Midbrain (tissue), 1 donor: ENCODE measurements at regions not wholly inside any gene's neighbourhood (a gene's known extent, or its start where the extent isn't known, plus 50 kb on each side); places are given as distances from the start of the nearest gene placed in this dataset.

Source experiments
- DNase-seq: peaks from one replicate; lab custom pipeline; 2025; lab: John Stamatoyannopoulos, UW

DNA sequence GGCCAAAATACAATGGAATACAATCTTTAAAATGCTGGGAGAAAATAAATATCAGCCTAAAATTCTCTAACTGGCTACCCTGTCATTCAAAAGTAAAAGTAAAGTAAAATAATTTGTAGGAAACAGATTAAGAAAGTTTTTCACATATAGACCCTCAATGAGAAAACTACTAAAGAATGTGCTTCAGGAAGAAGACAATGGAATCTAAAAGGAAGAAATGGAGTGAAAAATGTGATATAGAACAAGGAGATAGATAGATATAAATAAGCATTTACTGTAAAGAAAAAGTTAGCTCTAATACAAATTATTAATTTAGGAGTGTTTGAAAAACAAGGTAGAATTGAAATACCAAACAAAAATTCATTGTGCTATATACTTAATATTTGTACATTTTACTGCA lies 368.6 kb upstream of the MPDZ start:
- no peak for DNase-seq

DNA sequence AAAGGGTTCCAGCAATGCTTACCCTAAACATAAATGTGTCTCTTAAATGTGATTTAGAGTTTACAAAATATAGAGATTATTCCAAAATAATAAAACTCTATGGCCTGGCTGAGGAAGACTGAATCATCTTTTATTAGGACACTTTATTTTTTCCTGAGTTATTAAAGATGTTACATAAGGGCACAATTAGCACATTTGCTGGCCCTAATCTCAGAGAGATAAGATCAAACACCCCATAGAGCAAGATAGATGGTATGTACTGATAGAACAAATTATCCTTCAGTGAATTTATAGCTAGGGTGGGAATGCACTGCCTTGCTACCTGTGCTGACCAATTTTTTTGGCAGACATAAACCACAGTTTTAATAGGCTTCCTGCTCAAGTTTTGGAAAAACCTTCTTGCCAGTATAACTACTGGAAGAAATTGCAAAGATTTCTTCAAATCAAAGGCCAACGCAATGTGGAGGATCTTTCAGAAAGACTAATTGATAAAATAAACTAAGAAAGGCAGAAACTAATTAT lies 367.1 kb upstream of the MPDZ start:
- no peak for DNase-seq

DNA sequence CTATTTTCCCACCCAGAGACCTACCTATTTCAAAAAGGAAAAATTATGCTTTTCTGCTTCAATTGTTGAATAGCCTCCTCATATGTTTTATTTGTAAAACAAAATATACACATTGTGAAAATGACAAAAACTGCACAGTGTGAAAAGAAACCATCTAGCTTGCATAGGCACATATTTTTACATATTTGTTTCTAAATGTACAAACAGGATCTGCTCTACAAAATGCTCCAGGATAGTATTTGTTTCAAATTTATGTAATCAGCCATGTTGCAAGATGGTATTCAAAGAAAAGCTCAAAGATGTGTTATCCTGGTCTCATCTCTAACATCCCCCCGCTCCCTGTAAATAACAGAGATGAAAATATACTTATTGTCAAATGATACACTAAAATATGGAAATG lies 366.1 kb upstream of the MPDZ start:
- no peak for DNase-seq

DNA sequence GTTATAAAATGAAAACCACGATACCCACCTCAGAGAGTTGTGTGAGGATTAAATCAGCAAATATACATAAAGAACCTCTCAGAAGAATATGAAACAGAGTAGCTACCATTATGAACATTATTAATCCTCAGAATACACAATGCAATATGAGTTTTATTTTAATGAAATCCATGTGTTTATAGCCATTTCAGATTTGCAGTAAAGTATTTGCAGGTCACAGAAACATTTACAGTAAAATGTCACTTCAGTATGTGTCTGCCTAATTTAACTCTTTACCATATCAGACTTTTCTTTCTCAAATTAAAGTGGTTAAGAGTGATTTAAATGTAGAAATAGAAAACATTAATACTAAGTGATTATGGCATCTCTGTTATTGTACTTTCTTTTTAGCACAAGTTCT lies 365.2 kb upstream of the MPDZ start:
- DNase-seq = no peak

DNA sequence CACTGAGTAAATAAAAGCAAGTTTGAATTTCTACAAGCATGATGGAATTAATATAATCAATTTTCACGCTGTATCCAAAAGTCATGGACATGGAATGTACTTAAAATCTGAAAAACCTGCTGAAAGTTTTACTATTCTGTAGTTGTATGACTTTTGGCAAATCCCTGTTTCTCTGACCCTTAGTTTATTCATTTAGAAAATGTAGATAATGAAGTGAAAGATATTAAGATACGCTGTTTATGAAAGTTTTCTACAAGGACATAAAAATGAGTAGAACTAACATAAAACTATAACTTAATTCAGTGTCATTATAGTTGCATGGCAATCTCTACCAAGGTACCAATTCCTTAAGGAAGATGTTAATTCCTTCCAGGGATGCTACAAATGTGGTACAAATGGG lies 363.2 kb upstream of the MPDZ start:
- DNase-seq = no peak

DNA sequence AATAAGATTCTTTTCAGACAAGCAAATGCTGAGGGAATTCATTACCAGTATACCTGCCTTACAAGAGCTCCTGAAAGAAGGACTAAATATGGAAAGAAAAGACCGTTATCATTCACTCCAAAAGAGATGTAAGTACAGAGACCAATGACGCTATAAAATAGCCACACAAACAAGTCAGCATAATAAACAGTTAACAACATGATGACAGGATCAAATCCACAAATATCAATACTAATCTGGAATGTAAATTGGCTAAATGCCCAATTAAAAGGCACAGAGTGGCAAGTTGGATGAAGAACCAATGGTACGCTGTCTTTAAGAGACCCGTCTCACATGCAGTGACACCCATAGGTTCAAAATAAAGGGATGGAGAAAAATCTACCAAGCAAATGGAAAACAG lies 349.6 kb upstream of the MPDZ start:
- no peak for DNase-seq

DNA sequence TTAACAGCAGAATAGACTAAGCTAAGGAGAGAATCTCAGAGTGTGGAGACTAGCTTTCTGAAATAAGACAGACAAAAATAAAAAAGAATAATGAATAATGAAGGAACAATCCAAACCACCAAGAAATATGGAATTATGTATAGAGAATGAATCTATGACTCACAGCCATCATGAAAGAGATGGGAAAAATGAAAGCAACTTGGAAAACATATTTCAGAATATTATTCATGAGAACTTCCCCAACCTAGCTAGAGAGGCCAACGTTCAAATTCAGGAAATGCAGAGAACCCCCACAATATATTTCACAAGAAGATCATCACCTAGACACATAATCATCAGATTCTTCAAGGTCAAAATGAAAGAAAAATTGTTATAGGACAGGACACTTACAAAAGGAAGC lies 349.0 kb upstream of the MPDZ start:
- no peak for DNase-seq

DNA sequence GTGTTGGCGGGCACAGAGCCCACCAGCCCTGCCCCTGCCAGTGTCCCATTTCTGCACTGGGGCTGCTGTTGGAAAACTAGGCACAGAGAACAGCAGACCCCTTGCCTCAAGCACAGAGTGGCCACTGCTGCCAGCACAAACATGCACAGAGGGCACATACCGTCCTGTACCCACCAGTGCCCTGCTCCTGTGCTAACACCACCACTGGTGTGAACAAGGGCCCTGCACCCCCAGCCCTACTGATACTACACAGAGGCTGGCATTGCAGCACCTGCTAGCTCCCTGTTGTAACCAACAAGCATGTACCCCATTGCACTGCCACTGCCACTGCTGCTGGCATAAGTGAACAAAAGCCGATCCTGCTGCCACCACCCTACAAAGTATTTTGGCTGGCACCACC lies 348.0 kb upstream of the MPDZ start:
- no peak for DNase-seq

DNA sequence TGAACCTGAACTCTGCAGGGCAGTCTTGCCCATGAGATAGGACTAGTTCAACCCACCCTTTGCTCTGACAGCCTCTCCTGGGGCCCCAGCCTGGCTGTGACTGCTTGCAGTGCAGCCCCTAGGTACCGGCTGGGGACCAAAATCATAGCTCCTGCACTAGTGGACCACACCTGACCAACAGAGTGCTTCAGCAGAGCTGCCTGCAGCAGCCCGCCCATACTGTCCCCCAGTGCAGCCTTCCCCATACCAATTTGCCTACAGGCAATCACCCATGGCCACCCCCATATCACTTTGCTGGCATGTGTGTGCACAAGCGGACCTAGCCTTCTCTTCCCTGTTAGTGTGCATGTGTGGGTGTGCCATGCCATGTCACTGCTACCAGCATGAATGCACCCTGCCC lies 347.6 kb upstream of the MPDZ start:
- no peak for DNase-seq

DNA sequence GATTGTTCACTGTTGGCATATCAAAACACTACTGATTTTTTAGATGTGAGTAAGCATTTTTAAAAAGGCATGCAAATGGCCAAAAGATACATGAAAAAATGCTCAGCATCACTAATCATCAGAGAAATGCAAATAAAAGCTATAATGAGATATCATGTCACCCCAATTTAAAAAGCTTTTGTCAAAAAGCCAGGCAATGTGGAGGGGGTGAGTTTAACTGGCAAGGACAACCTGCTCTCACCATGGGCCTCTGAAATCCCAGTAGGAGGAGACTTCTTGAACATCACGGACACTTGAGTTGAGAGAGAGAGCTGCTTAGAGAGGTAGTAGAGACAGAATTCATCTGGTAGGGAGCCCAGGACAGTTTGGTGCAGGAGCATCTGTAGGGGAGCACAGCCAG lies 347.1 kb upstream of the MPDZ start:
- no peak for DNase-seq

DNA sequence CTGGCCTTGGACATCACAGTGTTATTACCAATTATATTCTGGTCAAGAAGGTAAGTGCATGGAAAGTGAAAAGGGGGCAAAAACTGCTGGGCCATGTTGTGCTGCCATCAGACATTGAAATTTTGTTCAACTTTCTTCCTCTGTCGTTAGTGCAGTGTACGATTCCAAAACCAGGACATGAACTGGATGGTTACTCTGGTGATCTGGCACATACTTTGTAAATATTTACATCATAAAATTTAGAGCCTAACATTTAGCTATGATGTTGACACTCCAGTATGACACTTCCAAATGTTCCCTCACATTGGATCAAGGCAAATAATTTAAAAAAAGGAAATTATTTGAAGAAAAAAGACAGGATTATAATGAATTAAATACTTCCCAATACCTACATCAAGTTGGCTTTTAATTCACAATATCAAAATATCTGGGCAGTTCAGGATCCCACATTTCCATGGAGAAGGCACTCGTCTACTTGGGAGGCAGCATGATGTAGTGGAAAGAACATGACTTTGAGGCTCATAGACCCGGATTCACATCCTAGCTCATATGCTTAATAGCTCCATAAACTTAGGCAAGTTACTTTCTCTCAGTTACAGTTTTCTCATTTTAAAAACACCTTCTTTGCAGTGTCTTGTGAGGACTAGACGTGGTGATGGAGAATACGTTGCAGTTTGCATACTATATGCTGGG lies 342.5 kb upstream of the MPDZ start:
- no peak for DNase-seq

DNA sequence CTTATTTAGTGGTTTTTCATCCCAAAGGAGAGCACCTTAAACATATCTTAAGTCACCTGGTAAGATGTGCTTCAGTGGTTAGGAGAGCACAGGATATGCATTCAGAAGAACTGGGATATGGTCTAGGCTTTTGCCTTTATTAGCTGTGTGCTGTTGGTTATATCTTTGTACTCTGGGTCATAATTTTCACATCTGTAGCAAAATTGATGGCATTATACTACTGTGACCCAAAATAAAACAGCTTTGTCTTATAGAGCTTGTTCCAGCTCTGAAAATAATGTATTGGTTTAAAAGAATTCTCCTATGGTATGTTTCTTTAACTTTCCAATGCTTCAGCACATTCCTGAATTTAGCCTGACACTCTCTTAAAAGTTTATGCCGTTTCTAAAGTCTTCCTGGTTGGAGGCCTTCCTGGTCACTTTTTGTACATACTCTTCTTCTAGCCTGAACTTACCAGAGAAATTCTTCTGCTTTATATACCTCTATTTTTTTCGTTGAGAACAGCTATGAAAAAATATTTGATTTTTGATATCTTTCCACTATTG lies 337.1 kb upstream of the MPDZ start:
- DNase-seq = no peak

DNA sequence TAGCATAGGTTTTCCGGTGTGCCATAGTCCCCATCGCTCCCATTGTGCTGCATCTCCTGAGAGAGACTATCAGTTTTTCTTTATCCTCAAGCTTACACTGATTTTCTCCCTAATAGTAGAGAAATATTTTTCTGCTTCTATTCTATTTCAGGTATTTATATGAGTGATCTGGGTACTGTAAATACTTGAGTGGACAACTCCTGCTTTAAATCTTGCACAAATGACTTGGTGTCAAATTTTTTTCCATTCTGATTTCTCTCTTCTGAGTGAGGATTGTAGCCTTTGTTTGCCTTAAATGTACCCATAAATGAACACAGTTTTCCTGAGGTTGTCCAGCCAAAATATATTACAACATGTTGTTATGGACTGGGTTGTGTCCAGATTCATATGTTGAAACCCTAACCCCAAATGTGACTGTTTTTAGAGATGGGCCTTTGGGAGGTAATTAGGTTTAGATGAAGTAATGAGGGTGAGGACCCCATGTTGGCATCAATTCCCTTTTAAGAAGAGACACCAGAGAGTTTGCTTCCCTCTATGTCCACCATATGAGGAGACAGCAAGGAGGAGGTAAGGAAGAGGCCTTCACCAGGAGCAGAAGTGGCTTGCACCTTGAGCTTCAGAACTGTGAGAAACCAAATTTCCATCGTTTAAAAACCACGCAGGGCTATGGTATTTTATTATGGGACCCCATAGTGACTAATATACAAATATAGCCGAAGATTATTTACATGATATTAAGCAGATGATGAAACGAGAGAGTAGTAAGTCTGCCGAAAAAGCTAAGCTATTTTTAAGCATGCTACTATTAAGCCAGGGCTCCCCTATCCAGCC lies 336.4 kb upstream of the MPDZ start:
- no peak for DNase-seq

DNA sequence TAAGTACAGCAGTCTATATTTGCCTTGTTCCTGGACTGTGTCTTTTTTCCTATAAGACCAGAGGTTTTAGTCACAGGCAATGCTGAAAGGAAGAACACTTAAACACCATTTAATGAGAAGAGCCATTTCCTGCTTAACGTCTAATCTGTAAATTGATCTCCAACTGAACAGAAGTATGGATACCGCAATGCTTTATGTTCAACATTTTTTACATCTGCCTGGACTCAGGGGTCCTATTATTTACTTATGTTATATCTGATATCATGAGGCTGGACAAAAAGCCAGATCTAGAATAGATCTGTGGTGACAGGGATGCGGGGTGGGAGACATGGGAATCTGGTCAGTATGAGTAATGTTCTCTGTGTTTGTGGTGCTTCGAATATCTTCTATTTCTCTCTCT lies 334.6 kb upstream of the MPDZ start:
- DNase-seq = no peak

DNA sequence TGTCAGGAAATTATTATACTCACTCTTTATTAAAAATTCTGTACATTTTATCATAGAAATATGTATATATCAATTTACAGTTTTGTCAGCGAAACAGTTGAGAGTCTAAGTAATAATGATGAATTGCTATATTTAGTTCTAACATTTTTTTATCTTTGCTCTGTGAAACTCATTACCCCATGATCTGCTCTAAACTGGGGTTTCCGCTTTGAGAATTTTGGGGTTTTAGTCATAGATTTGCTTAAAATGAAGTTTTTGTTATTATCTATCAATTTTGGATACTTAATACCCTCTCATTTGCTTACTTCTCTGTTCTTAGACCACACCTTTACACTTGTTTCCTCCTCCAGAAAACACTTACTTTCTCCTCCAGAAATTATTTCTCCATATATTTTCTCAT lies 333.8 kb upstream of the MPDZ start:
- no peak for DNase-seq

DNA sequence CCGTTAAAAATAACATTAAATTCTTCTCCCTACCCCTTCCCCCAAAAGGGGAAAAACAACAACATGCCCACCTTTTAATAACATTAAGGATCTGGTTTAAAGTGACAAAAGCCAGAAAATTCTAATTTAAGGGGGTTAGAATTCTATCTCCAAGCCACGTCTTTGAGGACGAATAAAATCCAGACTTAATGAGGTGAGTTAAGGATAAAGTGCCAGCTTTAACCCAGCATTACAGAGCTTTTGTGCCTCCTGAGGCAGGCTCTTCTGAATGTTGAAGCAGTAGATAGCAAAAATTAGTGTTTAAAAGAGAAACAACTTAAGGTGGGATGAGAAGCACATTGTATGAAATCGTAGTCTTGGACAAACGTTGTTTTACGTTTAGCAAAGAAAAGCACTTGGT lies 329.0 kb upstream of the MPDZ start:
- DNase-seq = no peak

DNA sequence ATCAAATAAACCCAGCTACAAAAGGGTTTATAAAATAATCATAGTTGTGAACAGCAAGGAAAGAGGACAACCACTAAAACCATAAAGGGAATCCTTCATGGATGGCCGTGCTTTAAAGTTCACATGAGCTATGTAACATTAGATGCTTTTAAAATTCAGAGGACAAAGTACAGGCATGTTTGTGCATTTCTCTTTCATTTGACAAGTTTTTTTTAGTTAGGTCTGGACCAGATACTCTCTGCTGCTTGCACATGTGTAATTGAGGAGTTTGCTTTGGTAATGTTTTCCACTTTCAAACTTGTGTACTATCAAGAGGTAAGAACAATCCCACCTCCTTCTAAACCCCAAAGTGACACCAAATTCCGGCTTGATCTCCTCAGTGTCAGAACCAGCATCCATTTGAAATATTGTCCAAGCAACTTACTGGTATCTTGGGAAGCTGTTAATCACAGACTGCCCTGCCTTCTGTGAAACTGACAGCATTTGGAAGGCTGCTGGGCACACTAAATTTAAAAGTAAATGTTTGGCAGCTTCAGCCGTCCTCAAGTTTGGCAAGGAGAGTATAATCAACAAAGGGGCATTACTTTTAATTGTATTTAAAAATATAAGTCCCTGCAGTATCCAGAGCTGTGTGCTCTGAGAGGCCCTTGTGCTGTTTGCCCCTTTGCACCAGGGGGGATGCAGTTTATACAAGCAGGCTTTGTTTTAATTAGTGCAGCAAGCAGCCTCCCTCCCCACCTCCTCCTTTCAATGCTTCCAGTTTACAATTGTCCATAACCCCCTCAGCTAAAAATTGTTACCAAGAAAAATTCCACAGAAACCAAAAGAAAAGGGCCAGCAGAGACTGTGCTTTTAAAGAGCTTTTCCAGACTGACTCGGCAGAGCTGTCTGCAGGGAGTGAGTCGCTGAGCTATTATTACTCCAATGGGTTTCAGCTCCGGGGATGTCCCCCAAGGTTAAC lies 328.3 kb upstream of the MPDZ start:
- DNase-seq = peak; percentile 33

DNA sequence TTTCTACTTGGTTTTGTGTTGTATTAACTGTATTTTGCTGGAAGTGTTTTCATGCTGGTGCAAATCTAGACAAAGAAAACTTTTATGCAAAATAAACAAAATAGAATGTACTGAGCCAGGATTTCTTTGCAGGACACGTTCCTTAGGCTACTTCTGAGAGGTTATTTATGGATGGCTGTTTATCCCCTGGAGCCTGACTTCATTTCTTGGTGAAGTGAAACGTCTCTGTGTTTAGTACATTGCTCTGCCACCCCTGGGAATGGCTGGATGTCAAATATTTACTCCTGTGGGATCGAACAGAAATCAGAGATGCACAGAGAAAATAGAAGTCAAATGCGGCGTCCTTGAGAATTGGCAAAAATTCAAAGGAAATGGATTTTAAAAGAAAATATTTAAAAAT lies 327.1 kb upstream of the MPDZ start:
- DNase-seq = no peak

DNA sequence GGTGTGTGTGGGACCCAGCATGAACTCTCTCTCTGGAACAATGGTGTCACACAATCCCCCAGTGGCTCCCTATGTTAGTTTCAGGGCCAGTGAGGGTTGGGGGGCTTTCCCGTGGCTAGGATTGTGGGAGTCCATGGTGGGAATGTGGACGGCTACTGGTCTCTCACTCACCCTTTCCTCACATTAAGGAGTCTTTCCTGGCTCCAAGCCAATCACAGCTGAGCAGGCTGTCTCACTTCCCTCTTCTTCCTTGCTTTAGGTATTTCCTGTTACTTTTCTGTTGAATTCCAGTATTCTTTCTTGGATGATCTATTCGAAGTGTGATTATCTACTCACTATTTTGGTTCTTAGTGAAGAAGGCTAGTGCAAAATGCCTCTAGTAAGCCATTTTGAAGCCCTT lies 324.4 kb upstream of the MPDZ start:
- no peak for DNase-seq

DNA sequence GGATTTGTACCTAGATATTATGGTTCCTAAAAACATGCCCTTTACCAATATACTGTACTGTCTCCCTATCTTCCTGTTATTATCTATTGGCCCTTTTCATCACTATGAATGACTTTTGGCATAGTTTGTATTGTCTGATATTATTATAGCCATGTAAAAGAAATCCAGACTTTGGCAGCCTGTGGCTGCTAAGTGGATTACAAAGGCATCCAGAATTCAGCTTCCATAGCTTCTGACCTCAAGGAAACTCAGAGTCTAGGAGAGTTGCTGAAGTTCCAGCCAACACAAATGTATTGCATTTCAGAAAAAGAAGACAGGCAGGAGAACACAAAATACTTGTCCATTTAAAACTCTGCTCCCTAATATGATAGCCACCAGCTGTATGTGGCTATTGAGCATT lies 319.2 kb upstream of the MPDZ start:
- no peak for DNase-seq

DNA sequence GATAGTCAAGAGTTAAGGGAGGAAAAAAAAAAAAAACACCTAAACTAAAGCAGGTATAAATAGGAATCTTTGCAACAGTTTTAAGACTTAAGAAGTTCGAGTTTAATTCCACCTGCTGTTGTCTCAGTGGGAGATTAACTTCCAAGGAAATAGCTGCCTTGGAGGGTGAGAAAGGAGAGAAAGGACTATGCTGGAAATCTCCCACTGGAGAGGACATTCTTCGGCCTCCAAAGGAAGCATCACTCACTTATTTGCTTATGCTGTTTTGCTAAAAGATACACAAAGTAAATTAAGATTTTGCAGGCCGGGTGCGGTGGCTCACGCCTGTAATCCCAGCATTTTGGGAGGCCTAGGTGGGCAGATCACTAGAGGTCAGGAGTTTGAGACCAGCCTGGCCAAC lies 317.9 kb upstream of the MPDZ start:
- DNase-seq = no peak

DNA sequence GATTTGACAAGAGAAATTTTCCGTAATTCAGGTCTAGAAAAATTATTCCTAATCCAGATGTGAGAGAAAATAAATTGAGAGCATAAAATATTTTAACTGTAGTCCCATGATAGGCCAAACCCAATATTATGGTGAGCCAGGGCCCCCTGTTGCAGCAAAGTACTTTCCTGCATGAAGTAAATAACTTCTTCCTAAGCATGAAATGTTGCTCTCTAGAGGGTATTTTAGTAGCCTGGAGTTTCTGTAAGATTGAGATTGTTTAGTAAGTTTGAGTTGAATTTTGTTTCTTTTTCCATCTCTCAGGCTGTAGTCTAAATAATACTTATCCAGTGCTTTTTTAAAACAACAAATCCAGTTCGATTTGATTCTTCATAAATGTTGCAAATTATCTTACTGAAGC lies 317.5 kb upstream of the MPDZ start:
- no peak for DNase-seq
